ENCODE measurements at regions not wholly inside any gene's neighbourhood (a gene's known extent, or its start where the extent isn't known, plus 50 kb on each side); places are given as distances from the start of the nearest gene placed in this dataset.
A peak's percentile ranks its signal among the peaks of the same experiment; 100 is the strongest.

- CTCF ChIA-PET = no interaction called here
- no peak overlapping the region for H3K27ac ChIP-seq
- no peak for DNase-seq (ENCODE audit: low spot score)
- POLR2A ChIA-PET (ENCODE audit: low non-redundant PET) = no interaction called here
- no peak for TF ChIP-seq CTCF (conservative IDR thresholded peaks at IDR 0.05; ENCODE audit: low read depth)
Measured at GRCh38 chr16:26809461-26809860, 257.3 kb upstream of the C16orf82 start.

GRCh38 chr16:26816266-26816665 is 250.5 kb upstream of the C16orf82 start:
- TF ChIP-seq CTCF (conservative IDR thresholded peaks at IDR 0.05; ENCODE audit: low read depth) = no peak
- DNase-seq (ENCODE audit: low spot score) = no peak
- POLR2A ChIA-PET (ENCODE audit: low non-redundant PET) = no interaction called here
- CTCF ChIA-PET = no interaction called here
- no peak overlapping the region for H3K27ac ChIP-seq

DNA sequence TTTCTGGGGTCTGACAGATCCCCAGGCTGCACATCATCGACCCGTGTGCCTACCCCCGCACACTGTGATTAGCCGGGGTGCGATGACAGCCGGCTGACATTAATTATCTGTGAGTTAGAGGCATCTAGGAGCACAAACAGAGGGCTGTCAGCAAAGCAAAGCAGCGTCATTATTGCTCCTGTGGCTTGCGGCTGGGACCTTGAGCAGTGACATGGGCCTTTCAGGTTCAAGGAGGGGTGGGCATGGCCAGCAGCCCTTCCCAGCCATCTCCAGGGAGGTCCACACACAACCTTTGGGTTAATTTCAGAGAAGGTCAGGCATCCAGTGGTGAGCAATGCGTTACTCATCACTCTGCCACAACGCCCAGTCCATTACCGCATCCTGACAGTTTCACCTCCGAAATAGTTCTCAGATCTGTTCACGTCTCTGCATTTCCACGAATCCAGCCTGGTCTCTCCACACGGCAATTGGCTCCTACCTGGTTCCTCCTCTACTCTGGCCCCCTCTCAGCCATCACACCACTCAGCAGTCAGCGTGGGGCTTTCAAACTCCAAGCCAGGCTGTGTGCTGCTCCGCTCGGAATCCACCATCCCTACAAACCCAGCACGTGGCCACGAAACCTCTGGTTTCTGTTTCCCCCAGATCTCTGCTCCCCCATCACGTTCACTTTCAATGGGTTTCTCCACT is 249.7 kb upstream of the C16orf82 start:
- DNase-seq (ENCODE audit: low spot score) = peak; percentile 11
- POLR2A ChIA-PET (ENCODE audit: low non-redundant PET) = no interaction called here
- no peak for TF ChIP-seq CTCF (conservative IDR thresholded peaks at IDR 0.05; ENCODE audit: low read depth)

GRCh38 chr16:26818393-26818792 is 248.3 kb upstream of the C16orf82 start:
- ChIA-PET POLR2A (ENCODE audit: low non-redundant PET) (no interaction called here), CTCF (no interaction called here)
- TF ChIP-seq CTCF (conservative IDR thresholded peaks at IDR 0.05; ENCODE audit: low read depth) = no peak
- no peak overlapping the region for H3K27ac ChIP-seq
- no peak for DNase-seq (ENCODE audit: low spot score)

More for the DNA sequence above, 249.7 kb upstream of the C16orf82 start:
- no peak overlapping the region for H3K27ac ChIP-seq
- CTCF ChIA-PET = no interaction called here

- POLR2A ChIA-PET (ENCODE audit: low non-redundant PET) = no interaction called here
- DNase-seq (ENCODE audit: low spot score) = no peak
- CTCF ChIA-PET = no interaction called here
- TF ChIP-seq CTCF (conservative IDR thresholded peaks at IDR 0.05; ENCODE audit: low read depth) = no peak
- H3K27ac ChIP-seq = no peak overlapping the region
Measured at GRCh38 chr16:26824469-26824868, 242.3 kb upstream of the C16orf82 start.

GRCh38 chr16:26826500-26826899 is 240.2 kb upstream of the C16orf82 start:
- POLR2A ChIA-PET (ENCODE audit: low non-redundant PET) = no interaction called here
- no peak overlapping the region for H3K27ac ChIP-seq
- CTCF ChIA-PET = no interaction called here
- no peak for TF ChIP-seq CTCF (conservative IDR thresholded peaks at IDR 0.05; ENCODE audit: low read depth)
- no peak for DNase-seq (ENCODE audit: low spot score)
